Stimulated activated CD4-positive, alpha-beta T cell treated with anti-CD3 and anti-CD28 coated beads, Interleukin-4, amount 100 ng/mL, for 1 hour (primary cell): ENCODE measurements at regions not wholly inside any gene's neighbourhood (a gene's known extent, or its start where the extent isn't known, plus 50 kb on each side); places are given as distances from the start of the nearest gene placed in this dataset.

Source experiments
- DNase-seq: peaks from one replicate; pipeline ENCODE4 v3.0.0-alpha.2; 2020

GRCh38 chr11:122342089-122342744 is 226.2 kb upstream of the BLID start:
- DNase-seq = no peak

- no peak for DNase-seq
Measured at GRCh38 chr11:122341477-122341876, 225.5 kb upstream of the BLID start.

- no peak for DNase-seq
Measured at GRCh38 chr11:122340607-122341290, 224.7 kb upstream of the BLID start.

GRCh38 chr11:122339436-122340060 is 223.5 kb upstream of the BLID start:
- DNase-seq = no peak

GRCh38 chr11:122337704-122338103 is 221.7 kb upstream of the BLID start:
- no peak for DNase-seq

- DNase-seq = no peak
Measured at GRCh38 chr11:122337241-122337640, 221.2 kb upstream of the BLID start.

GRCh38 chr11:122336706-122337105 is 220.7 kb upstream of the BLID start:
- no peak for DNase-seq

GRCh38 chr11:122334546-122335339 is 218.7 kb upstream of the BLID start:
- no peak for DNase-seq

- DNase-seq = no peak
Measured at GRCh38 chr11:122333467-122333866, 217.5 kb upstream of the BLID start.

GRCh38 chr11:122331079-122331478 is 215.1 kb upstream of the BLID start:
- DNase-seq = no peak

GRCh38 chr11:122330279-122330965 is 214.4 kb upstream of the BLID start:
- no peak for DNase-seq

GRCh38 chr11:122327528-122327927 is 211.5 kb upstream of the BLID start:
- no peak for DNase-seq

GRCh38 chr11:122323754-122324421 is 207.9 kb upstream of the BLID start:
- no peak for DNase-seq

GRCh38 chr11:122322329-122322728 is 206.3 kb upstream of the BLID start:
- no peak for DNase-seq

- no peak for DNase-seq
Measured at GRCh38 chr11:122320671-122321070, 204.7 kb upstream of the BLID start.

- no peak for DNase-seq
Measured at GRCh38 chr11:122319691-122320620, 203.9 kb upstream of the BLID start.

GRCh38 chr11:122319085-122319484 is 203.1 kb upstream of the BLID start:
- DNase-seq = no peak

- DNase-seq = no peak
Measured at GRCh38 chr11:122317305-122317704, 201.3 kb upstream of the BLID start.

- DNase-seq = no peak
Measured at GRCh38 chr11:122313581-122313980, 197.6 kb upstream of the BLID start.

- no peak for DNase-seq
Measured at GRCh38 chr11:122311216-122311755, 195.3 kb upstream of the BLID start.

- DNase-seq = no peak
Measured at GRCh38 chr11:122310766-122311165, 194.8 kb upstream of the BLID start.
